DND-41 (cell line): ENCODE measurements at regions not wholly inside any gene's neighbourhood (a gene's known extent, or its start where the extent isn't known, plus 50 kb on each side); places are given as distances from the start of the nearest gene placed in this dataset.

ENCODE experiments used
- CTCF ChIP-seq: IDR thresholded peaks from 2 replicates; pipeline ENCODE4 v1.5.1; 2012; ENCODE audit warnings: borderline replicate concordance, low read length, moderate library complexity, mild to moderate bottlenecking; ENCODE audit not compliant: poor library complexity, severe bottlenecking; ENCODE audit errors: extremely low read depth
- EZH2 ChIP-seq: IDR thresholded peaks from 3 replicates; pipeline ENCODE4 v1.6.1; 2012; ENCODE audit warnings: borderline replicate concordance, low read depth, mild to moderate bottlenecking, moderate library complexity, low read length, inconsistent platforms; ENCODE audit not compliant: severe bottlenecking

GRCh38 chr10:64733980-64734379 lies 1212.8 kb downstream of the REEP3 start:
- TF ChIP-seq CTCF, result peak; percentile 48
- TF ChIP-seq EZH2, result no peak
